H7 (cell line): ENCODE measurements at regions not wholly inside any gene's neighbourhood (a gene's known extent, or its start where the extent isn't known, plus 50 kb on each side); places are given as distances from the start of the nearest gene placed in this dataset.

Experiments used
- DNase-seq: peaks from one replicate; pipeline ENCODE4 v3.0.0; 2012
- H3K27me3 ChIP-seq: 2 replicates; pipeline ENCODE4 v1.6.0; 2011; ENCODE audit warnings: mild to moderate bottlenecking, low read length; ENCODE audit not compliant: control insufficient read depth, insufficient read depth
- H3K36me3 ChIP-seq: replicated peaks from 2 replicates; pipeline ENCODE4 v1.5.1; 2011; ENCODE audit warnings: low read length; ENCODE audit not compliant: control insufficient read depth, insufficient read depth
- H3K4me3 ChIP-seq: 2 replicates; pipeline ENCODE4 v1.5.1; 2011; ENCODE audit warnings: low read depth, mild to moderate bottlenecking, control low read depth, low read length, moderate library complexity; ENCODE audit not compliant: insufficient read depth

- Histone ChIP-seq H3K36me3 (no peaks in the 10 kb centered on the region), H3K4me3 (no peak overlapping the region), H3K27me3 (no peaks in the 10 kb centered on the region)
- DNase-seq: no peak
Observed at GRCh38 chr13:86673931-86674431, 874.8 kb upstream of the SLITRK6 start.

- Histone ChIP-seq H3K36me3 (no peaks in the 10 kb centered on the region), H3K27me3 (no peaks in the 10 kb centered on the region), H3K4me3 (no peak overlapping the region)
- DNase-seq: no peak
Observed at GRCh38 chr13:86681223-86681622, 882.0 kb upstream of the SLITRK6 start.

- no peaks in the 10 kb centered on the region for H3K27me3 ChIP-seq
- no peaks in the 10 kb centered on the region for H3K36me3 ChIP-seq
- DNase-seq: no peak
- H3K4me3 ChIP-seq: no peak overlapping the region
Observed at GRCh38 chr13:86684402-86684801, 885.2 kb upstream of the SLITRK6 start.

- no peak for DNase-seq
- H3K27me3 ChIP-seq: no peaks in the 10 kb centered on the region
- no peak overlapping the region for H3K4me3 ChIP-seq
- H3K36me3 ChIP-seq: no peaks in the 10 kb centered on the region
Observed at GRCh38 chr13:86689911-86690310, 890.7 kb upstream of the SLITRK6 start.

DNA sequence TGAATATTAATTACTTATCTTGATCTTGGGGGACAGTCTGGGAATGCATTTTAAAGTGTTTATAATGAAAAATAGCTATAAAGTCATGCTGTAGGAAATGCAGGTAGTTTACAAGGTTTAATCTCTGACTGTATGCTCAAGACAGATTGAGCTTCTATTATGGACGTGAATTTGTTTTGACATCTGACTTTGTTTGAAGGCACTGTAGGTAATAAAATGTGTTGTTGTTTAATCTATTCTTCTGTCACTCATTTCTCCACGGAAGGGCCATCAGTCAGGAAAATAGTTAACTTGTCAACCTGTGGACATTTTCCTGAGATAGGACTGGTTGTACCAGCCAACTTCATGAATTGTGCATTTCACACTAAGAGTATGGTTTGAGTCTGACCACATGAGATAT is 893.1 kb upstream of the SLITRK6 start:
- Histone ChIP-seq H3K36me3 (no peaks in the 10 kb centered on the region), H3K27me3 (no peaks in the 10 kb centered on the region), H3K4me3 (no peak overlapping the region)
- no peak for DNase-seq

DNA sequence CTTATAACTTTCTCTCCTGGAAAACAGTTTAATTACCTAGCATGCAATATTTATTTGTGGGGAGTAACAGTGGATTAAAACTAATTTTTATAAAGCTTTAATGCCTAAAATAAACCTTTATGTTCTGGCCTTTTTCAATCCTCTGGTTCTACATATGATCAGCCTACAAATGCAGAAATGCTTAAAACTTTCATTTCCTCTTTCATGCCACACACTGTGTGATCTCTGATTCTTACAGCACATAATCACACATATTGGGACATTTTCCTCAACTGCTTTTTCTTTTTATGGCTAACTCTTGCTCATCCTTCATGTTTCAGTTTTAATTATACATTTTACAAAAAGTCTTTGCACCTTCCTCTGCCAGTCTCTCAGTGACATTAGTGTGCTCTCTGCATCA is 910.8 kb upstream of the SLITRK6 start:
- no peaks in the 10 kb centered on the region for H3K27me3 ChIP-seq
- H3K4me3 ChIP-seq: no peak overlapping the region
- H3K36me3 ChIP-seq: no peaks in the 10 kb centered on the region
- DNase-seq: no peak

DNA sequence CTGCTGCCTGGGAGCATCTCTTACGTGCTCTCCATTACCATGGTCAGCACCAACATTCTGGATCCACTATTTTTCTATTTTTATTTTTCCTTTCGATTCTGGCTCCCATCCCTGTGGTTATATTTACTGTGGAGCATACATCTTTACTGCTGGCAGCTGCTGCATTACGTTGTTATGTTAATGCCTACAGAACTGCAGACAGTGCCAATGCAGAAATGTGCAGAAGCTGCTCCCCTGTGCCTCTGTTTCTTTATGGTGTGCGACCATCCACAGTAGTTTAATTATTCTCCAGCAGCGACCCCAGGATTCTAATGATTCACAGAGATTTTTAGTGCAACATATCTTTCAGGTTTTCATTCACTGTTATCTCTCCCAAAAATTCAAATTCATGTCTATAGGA is 911.7 kb upstream of the SLITRK6 start:
- no peak for DNase-seq
- no peak overlapping the region for H3K4me3 ChIP-seq
- H3K27me3 ChIP-seq: no peaks in the 10 kb centered on the region
- H3K36me3 ChIP-seq: no peaks in the 10 kb centered on the region

GRCh38 chr13:86714495-86714894 is 915.3 kb upstream of the SLITRK6 start:
- Histone ChIP-seq H3K27me3 (no peaks in the 10 kb centered on the region), H3K36me3 (no peaks in the 10 kb centered on the region), H3K4me3 (no peak overlapping the region)
- DNase-seq: no peak

DNA sequence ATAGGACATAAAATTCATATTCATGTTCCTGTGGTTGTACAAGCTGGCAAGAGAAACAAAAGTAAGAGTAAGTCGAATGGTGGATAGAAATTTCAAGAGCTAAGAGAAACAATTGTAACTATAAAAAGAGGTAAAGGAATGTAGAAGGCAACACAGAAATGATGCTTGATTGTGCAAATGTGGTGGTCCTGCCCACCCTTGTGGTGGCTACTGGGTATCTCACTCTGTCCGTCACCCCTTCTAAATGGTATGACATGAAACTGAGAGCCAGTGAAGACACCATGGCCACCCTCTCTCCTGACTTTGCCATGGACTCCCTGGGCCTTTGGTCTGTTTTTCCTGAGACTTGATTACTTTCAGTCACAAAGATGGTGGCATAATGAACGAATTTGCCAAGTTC is 925.9 kb upstream of the SLITRK6 start:
- H3K4me3 ChIP-seq: no peak overlapping the region
- peak; percentile 10 for DNase-seq
- H3K36me3 ChIP-seq: no peaks in the 10 kb centered on the region
- no peaks in the 10 kb centered on the region for H3K27me3 ChIP-seq

- no peak overlapping the region for H3K4me3 ChIP-seq
- H3K27me3 ChIP-seq: no peaks in the 10 kb centered on the region
- no peak for DNase-seq
- H3K36me3 ChIP-seq: no peaks in the 10 kb centered on the region
Observed at GRCh38 chr13:86729206-86729605, 930.0 kb upstream of the SLITRK6 start.

DNA sequence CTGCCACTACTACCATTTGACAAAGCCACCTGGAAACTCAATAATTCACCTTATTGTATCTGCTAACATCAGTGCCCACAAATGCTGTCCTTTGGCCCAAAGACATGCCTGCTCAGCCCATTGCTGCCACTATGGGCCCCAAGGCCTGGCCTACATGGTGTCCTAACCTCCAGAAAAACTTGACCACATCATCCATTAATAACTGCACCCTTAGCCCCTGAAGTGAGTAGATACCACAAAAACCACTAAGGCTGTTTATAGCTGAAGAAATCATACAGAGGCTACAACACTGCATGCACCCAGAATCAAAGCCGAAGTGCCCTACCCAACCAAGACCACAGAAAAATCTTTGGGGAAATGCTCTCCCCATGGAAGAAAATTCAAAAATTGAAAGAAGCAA is 932.8 kb upstream of the SLITRK6 start:
- no peak for DNase-seq
- H3K4me3 ChIP-seq: no peak overlapping the region
- H3K27me3 ChIP-seq: no peaks in the 10 kb centered on the region
- no peaks in the 10 kb centered on the region for H3K36me3 ChIP-seq

GRCh38 chr13:86737334-86737932 is 933.7 kb upstream of the SLITRK5 start:
- no peaks in the 10 kb centered on the region for H3K36me3 ChIP-seq
- no peak overlapping the region for H3K4me3 ChIP-seq
- DNase-seq: no peak
- H3K27me3 ChIP-seq: no peaks in the 10 kb centered on the region

GRCh38 chr13:86741762-86742285 is 929.3 kb upstream of the SLITRK5 start:
- Histone ChIP-seq H3K27me3 (no peaks in the 10 kb centered on the region), H3K4me3 (no peak overlapping the region), H3K36me3 (no peaks in the 10 kb centered on the region)
- DNase-seq: peak; percentile 26

DNA sequence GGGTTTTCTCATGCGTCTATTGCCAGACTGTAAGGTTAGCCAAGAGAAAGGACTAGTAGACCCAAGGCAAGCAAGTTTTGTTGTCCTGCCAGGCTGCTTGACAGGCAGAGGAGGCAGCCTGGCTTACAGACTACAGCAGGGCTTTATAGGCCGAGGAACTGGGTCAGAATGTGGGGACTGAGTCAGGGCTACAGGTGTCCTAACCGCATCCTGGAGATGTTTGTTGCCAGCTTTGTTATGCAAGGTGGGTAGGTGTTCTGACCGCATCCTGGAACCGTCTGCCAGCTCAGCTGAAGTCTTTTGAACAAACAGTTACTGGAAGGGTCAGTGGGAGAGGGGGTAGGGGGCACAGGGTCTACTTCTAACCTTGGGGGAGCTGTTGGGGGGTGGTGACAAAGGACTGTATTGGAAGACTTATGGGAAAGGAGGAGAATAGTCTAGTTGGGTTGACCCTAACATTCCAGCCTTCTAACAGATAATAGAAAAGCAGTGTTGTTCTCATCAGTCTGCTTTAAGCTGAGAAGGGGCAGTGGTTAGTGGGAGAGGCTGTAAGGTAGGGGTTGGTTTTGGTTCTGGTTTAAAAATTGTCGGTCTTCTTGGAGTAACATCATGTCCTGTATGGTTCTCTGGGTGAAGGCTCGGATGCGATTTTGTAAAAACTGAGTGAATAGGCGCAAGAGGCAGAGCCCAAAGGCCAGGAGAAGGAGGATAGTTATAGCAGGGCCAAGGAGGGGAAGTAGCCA is 913.8 kb upstream of the SLITRK5 start:
- DNase-seq: peak; percentile 1
- Histone ChIP-seq H3K27me3 (no peaks in the 10 kb centered on the region), H3K36me3 (no peaks in the 10 kb centered on the region), H3K4me3 (no peak overlapping the region)

GRCh38 chr13:86758116-86758515 is 913.1 kb upstream of the SLITRK5 start:
- no peak for DNase-seq
- H3K27me3 ChIP-seq: no peaks in the 10 kb centered on the region
- H3K36me3 ChIP-seq: no peaks in the 10 kb centered on the region
- H3K4me3 ChIP-seq: no peak overlapping the region
